SKM-1 treated with dmso at 0.1 percent for 144 hours (cell line): ENCODE measurements at regions not wholly inside any gene's neighbourhood (a gene's known extent, or its start where the extent isn't known, plus 50 kb on each side); places are given as distances from the start of the nearest gene placed in this dataset.

Experiments
- DNase-seq: peaks from one replicate; lab custom pipeline; 2025; ENCODE audit not compliant: unreplicated experiment; lab: John Stamatoyannopoulos, UW

- DNase-seq, result no peak
These were observed 60.8 kb upstream of the PPARA start for GRCh38 chr22:46089426-46090035.

- no peak for DNase-seq
These were observed 60.2 kb upstream of the PPARA start for GRCh38 chr22:46090036-46090591.

GRCh38 chr22:46090631-46091201 lies 59.6 kb upstream of the PPARA start:
- no peak for DNase-seq

- DNase-seq, result no peak
These were observed 58.9 kb upstream of the PPARA start for GRCh38 chr22:46091277-46091977.

- DNase-seq, result no peak
These were observed 58.3 kb upstream of the PPARA start for GRCh38 chr22:46092011-46092410.

GRCh38 chr22:46092670-46093410 lies 57.5 kb upstream of the PPARA start:
- DNase-seq, result no peak

- no peak for DNase-seq
These were observed 56.5 kb upstream of the PPARA start for GRCh38 chr22:46093796-46094195.

GRCh38 chr22:46094676-46095075 lies 55.6 kb upstream of the PPARA start:
- no peak for DNase-seq

GRCh38 chr22:46096051-46096450 lies 54.3 kb upstream of the PPARA start:
- DNase-seq, result no peak

- DNase-seq, result no peak
These were observed 53.6 kb upstream of the PPARA start for GRCh38 chr22:46096706-46097230.

- DNase-seq, result no peak
These were observed 52.9 kb upstream of the PPARA start for GRCh38 chr22:46097268-46097900.

- no peak for DNase-seq
These were observed 51.5 kb upstream of the PPARA start for GRCh38 chr22:46098525-46099475.

- DNase-seq, result no peak
These were observed 50.6 kb upstream of the PPARA start for GRCh38 chr22:46099740-46100139.

GRCh38 chr22:46100401-46101105 lies 49.8 kb upstream of the PPARA start:
- DNase-seq, result no peak
